SK-N-MC (cell line): ENCODE measurements at regions not wholly inside any gene's neighbourhood (a gene's known extent, or its start where the extent isn't known, plus 50 kb on each side); places are given as distances from the start of the nearest gene placed in this dataset.

Source experiments
- DNase-seq: peaks from one replicate; pipeline ENCODE4 v3.0.0-alpha.2; 2011; ENCODE audit warnings: low read depth, low spot score
- H3K27ac ChIP-seq: fragments of 200-600 bp; sonication (generic); 2 replicates; pipeline ENCODE4 v1.5.1; 2016; ENCODE audit warnings: mixed run types
- H3K36me3 ChIP-seq: fragments of 200-600 bp; sonication (generic); 2 replicates; pipeline ENCODE4 v1.6.1; 2017; ENCODE audit warnings: antibody characterized with exemption, low read length, mixed read lengths; ENCODE audit not compliant: insufficient read depth
- H3K4me3 ChIP-seq: fragments of 200-600 bp; sonication (generic); 2 replicates; pipeline ENCODE4 v1.5.1; 2016
- H3K9ac ChIP-seq: fragments of 200-600 bp; sonication (generic); 2 replicates; pipeline ENCODE4 v1.8.0; 2017; ENCODE audit warnings: mixed run types, mixed read lengths; ENCODE audit not compliant: insufficient read length
- H3K9me3 ChIP-seq: fragments of 200-600 bp; sonication (generic); 2 replicates; pipeline ENCODE4 v1.6.1; 2017; ENCODE audit warnings: low read depth, mild to moderate bottlenecking, antibody characterized with exemption, low read length, moderate library complexity, mixed read lengths
- EZH2 ChIP-seq: fragments of 200-600 bp; sonication (generic); IDR thresholded peaks from one replicate; pipeline ENCODE4 v1.6.1; 2017; ENCODE audit warnings: antibody characterized with exemption
- FOXP2 ChIP-seq: optimal IDR thresholded peaks from 2 replicates; pipeline ENCODE3; 2011; ENCODE audit warnings: mild to moderate bottlenecking, moderate library complexity; ENCODE audit not compliant: insufficient read depth; ENCODE audit errors: extremely low read length, control extremely low read depth
- POLR2AphosphoS5 ChIP-seq: IDR thresholded peaks from 2 replicates; pipeline ENCODE4 v1.6.1; 2012; ENCODE audit warnings: mild to moderate bottlenecking, low read depth, low read length, borderline replicate concordance

DNA sequence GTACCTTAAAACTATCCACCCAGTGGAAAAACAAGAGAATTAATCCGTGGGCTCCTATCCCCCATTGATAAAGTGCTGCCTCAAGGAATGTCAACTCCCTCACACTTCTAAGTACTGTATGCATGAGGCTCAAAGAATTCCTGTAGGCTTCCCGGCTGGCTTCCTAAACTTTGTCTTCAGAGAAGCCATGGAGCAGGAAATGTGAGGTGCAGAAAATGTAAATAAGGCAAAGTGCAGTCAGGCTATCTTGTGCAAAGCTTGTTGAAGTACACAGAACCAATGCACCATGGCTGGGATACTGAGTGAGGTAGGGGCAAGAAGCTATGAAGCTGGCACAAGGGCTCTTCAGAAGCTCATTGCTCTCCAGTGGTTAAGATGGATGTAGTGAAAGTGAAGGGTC, 611.0 kb downstream of the FSCB start:
- no peak overlapping the region for H3K27ac ChIP-seq
- no peak for DNase-seq
- no peaks in the 10 kb centered on the region for H3K36me3 ChIP-seq
- no peaks in the 10 kb centered on the region for H3K9me3 ChIP-seq
- no peak overlapping the region for H3K4me3 ChIP-seq
- no peak overlapping the region for H3K9ac ChIP-seq
- TF ChIP-seq POLR2AphosphoS5: no peak
- no peak for TF ChIP-seq FOXP2
- no peak for TF ChIP-seq EZH2

GRCh38 chr14:43894534-43894933, 612.5 kb downstream of the FSCB start:
- H3K9ac ChIP-seq: no peak overlapping the region
- no peaks in the 10 kb centered on the region for H3K36me3 ChIP-seq
- DNase-seq: no peak
- H3K9me3 ChIP-seq: no peaks in the 10 kb centered on the region
- no peak overlapping the region for H3K4me3 ChIP-seq
- no peak overlapping the region for H3K27ac ChIP-seq
- TF ChIP-seq POLR2AphosphoS5 (no peak), FOXP2 (no peak), EZH2 (no peak)

GRCh38 chr14:43887523-43887922, 619.6 kb downstream of the FSCB start:
- no peak overlapping the region for H3K27ac ChIP-seq
- TF ChIP-seq EZH2 (no peak), POLR2AphosphoS5 (no peak), FOXP2 (no peak)
- no peaks in the 10 kb centered on the region for H3K9me3 ChIP-seq
- no peak overlapping the region for H3K4me3 ChIP-seq
- no peak for DNase-seq
- no peaks in the 10 kb centered on the region for H3K36me3 ChIP-seq
- H3K9ac ChIP-seq: no peak overlapping the region

DNA sequence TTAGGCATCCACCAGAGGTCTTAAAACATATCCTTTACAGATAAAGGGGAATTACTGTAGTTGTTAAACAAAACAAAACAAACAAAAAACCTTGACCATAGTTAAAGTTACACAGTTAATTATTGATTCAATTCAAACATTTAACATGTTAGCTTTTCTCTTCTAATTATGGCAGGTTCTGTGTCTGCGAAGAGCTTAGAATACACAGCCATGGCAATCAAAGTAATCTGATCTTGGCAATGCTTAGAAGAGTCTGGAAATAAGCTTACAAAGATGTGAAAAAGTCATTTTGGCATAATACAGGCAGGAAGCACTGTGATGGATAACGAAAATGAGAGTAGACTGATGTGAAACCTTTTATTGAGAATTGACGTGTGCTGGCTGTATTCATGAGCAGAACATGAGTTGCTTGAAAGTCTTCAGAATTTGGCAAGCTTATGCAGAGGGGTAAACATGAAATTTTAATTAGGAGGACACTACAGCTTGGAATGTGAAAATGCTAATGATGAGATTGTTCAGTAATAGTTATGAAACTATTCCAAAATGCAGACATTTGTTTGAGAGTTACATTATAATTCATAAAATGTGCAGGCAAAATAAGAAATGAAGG, 629.6 kb downstream of the FSCB start:
- DNase-seq: no peak
- H3K27ac ChIP-seq: no peak overlapping the region

GRCh38 chr14:43872752-43873655, 634.1 kb downstream of the FSCB start:
- no peak overlapping the region for H3K4me3 ChIP-seq
- no peaks in the 10 kb centered on the region for H3K9me3 ChIP-seq
- DNase-seq: no peak
- no peaks in the 10 kb centered on the region for H3K36me3 ChIP-seq
- no peak overlapping the region for H3K9ac ChIP-seq
- no peak overlapping the region for H3K27ac ChIP-seq
- no peak for TF ChIP-seq EZH2
- TF ChIP-seq POLR2AphosphoS5: no peak
- TF ChIP-seq FOXP2: no peak

More for the DNA sequence above, 629.6 kb downstream of the FSCB start:
- H3K9me3 ChIP-seq: no peaks in the 10 kb centered on the region
- no peak for TF ChIP-seq EZH2
- no peak for TF ChIP-seq POLR2AphosphoS5
- no peak for TF ChIP-seq FOXP2
- no peak overlapping the region for H3K4me3 ChIP-seq
- no peak overlapping the region for H3K9ac ChIP-seq
- no peaks in the 10 kb centered on the region for H3K36me3 ChIP-seq

DNA sequence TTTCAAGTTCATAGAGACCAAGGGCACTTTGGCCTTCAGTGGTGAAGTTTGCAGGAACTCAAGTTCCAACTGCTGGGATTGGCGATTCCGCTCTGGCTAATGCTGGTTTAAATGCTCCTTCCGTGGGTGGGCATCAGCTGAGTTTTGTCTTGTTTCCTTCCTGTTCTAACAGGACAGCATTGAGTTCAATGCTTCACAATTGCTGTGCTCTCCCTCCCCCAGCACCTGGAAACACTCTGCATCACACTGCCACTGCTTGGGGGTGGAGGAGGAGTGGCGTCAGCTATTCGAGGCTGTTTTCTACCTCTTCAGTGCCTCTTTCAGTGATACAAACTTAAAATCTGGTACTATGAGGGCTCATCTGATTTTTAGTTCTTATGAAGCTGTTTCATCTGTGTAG, 634.9 kb downstream of the FSCB start:
- no peaks in the 10 kb centered on the region for H3K9me3 ChIP-seq
- no peak overlapping the region for H3K9ac ChIP-seq
- TF ChIP-seq EZH2 (no peak), POLR2AphosphoS5 (no peak), FOXP2 (no peak)
- H3K4me3 ChIP-seq: no peak overlapping the region
- H3K27ac ChIP-seq: no peak overlapping the region
- DNase-seq: no peak
- H3K36me3 ChIP-seq: no peaks in the 10 kb centered on the region

GRCh38 chr14:43858981-43859380, 648.1 kb downstream of the FSCB start:
- no peaks in the 10 kb centered on the region for H3K9me3 ChIP-seq

DNA sequence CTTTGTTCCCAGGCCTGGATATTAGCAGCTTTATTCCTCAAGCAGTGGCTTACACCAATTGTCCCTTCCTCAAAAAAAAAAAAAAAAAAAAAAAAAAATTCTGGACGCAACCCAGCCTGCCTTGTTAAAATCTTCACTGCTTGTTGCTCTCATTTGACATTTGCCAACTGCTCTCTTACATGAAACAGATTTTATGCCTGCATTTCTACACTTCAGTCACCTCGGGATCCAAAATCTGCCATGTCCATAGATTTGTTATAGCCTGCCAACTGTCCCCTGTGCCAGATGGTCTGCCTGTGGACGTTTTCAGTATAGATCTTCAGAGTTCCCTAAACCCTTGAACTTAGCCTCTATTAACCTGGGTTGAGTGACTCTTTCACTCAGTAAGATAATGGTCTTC, 651.5 kb downstream of the FSCB start:
- no peaks in the 10 kb centered on the region for H3K36me3 ChIP-seq
- no peak for DNase-seq
- H3K9me3 ChIP-seq: no peaks in the 10 kb centered on the region
- H3K27ac ChIP-seq: no peak overlapping the region
- H3K9ac ChIP-seq: no peak overlapping the region
- H3K4me3 ChIP-seq: no peak overlapping the region
- TF ChIP-seq FOXP2: no peak
- TF ChIP-seq EZH2: no peak
- no peak for TF ChIP-seq POLR2AphosphoS5

More at GRCh38 chr14:43858981-43859380, 648.1 kb downstream of the FSCB start:
- Histone ChIP-seq H3K9ac (no peak overlapping the region), H3K4me3 (no peak overlapping the region), H3K36me3 (no peaks in the 10 kb centered on the region), H3K27ac (no peak overlapping the region)
- DNase-seq: no peak
- TF ChIP-seq EZH2: no peak
- no peak for TF ChIP-seq FOXP2
- no peak for TF ChIP-seq POLR2AphosphoS5
